WTC11 (cell line): ENCODE measurements at regions not wholly inside any gene's neighbourhood (a gene's known extent, or its start where the extent isn't known, plus 50 kb on each side); places are given as distances from the start of the nearest gene placed in this dataset.

Experiments
- ATAC-seq: fragments of 200-7000 bp; cut with Tn5 transposase; 2 replicates; pipeline ENCODE4 v1.10.0; 2021; ENCODE audit warnings: mild to moderate bottlenecking, moderate library complexity
- CTCF ChIA-PET: fragments of 300-600 bp; sonication (Branson Sonifier 250); formaldehyde crosslinking; loops from one replicate; lab custom pipeline; 2021; ENCODE audit warnings: antibody characterized with exemption; lab: Charles Lee
- POLR2A ChIA-PET: fragments of 350-600 bp; sonication (Branson Sonifier 250); formaldehyde crosslinking; loops from one replicate; lab custom pipeline; 2021; ENCODE audit warnings: antibody characterized with exemption; lab: Charles Lee
- DNase-seq: peaks from one replicate; pipeline ENCODE4 v3.0.0; 2021; ENCODE audit warnings: low spot score
- H3K27ac Mint-ChIP-seq: 2 replicates; pipeline ENCODE4 v1.8.0; 2021; ENCODE audit warnings: mixed read lengths
- H3K27me3 Mint-ChIP-seq: 2 replicates; pipeline ENCODE4 v1.8.0; 2021; ENCODE audit warnings: low read depth, mild to moderate bottlenecking, moderate library complexity, mixed read lengths
- H3K36me3 Mint-ChIP-seq: 2 replicates; pipeline ENCODE4 v1.8.0; 2021; ENCODE audit warnings: mixed read lengths
- H3K4me1 Mint-ChIP-seq: 2 replicates; pipeline ENCODE4 v1.8.0; 2022; ENCODE audit warnings: mixed read lengths
- H3K4me3 Mint-ChIP-seq: 2 replicates; pipeline ENCODE4 v1.8.0; 2021; ENCODE audit warnings: mild to moderate bottlenecking, moderate library complexity, mixed read lengths
- H3K9me3 Mint-ChIP-seq: 2 replicates; pipeline ENCODE4 v1.8.0; 2021; ENCODE audit warnings: mixed read lengths
- ARID4B ChIP-seq: sonication (generic); formaldehyde crosslinking; IDR thresholded peaks from 2 replicates; pipeline ENCODE4 v1.8.0; 2023; ENCODE audit warnings: missing genetic modification reagents, mild to moderate bottlenecking, borderline replicate concordance
- ELF4 ChIP-seq: sonication (generic); formaldehyde crosslinking; IDR thresholded peaks from 2 replicates; pipeline ENCODE4 v1.8.1; 2022; ENCODE audit warnings: low read depth, mild to moderate bottlenecking, moderate library complexity, missing genetic modification reagents
- EMX1 ChIP-seq: fragments of 250-450 bp; sonication (Bioruptor Pico); IDR thresholded peaks from 2 replicates; pipeline ENCODE4 v1.8.0; 2021; ENCODE audit warnings: mild to moderate bottlenecking
- ERG ChIP-seq: fragments of 250-450 bp; sonication (Bioruptor Pico); IDR thresholded peaks from 2 replicates; pipeline ENCODE4 v1.8.0; 2021; ENCODE audit warnings: mild to moderate bottlenecking
- FOXP1 ChIP-seq: sonication (generic); formaldehyde crosslinking; IDR thresholded peaks from 2 replicates; pipeline ENCODE4 v1.8.0; 2022; ENCODE audit warnings: missing genetic modification reagents, mild to moderate bottlenecking, moderate library complexity, borderline replicate concordance
- GTF2I ChIP-seq: fragments of 250-450 bp; sonication (Bioruptor Pico); conservative IDR thresholded peaks from 2 replicates; pipeline ENCODE4 v1.4.0; 2021; ENCODE audit warnings: mild to moderate bottlenecking
- MYBL2 ChIP-seq: sonication (generic); formaldehyde crosslinking; IDR thresholded peaks from 2 replicates; pipeline ENCODE4 v1.8.1; 2023; ENCODE audit warnings: mild to moderate bottlenecking, moderate library complexity, missing genetic modification reagents
- NFATC4 ChIP-seq: fragments of 250-450 bp; sonication (Bioruptor Pico); IDR thresholded peaks from 2 replicates; pipeline ENCODE4 v1.9.0; 2021; ENCODE audit warnings: mild to moderate bottlenecking
- PRRX2 ChIP-seq: fragments of 250-450 bp; sonication (Bioruptor Pico); IDR thresholded peaks from 2 replicates; pipeline ENCODE4 v1.8.0; 2021; ENCODE audit warnings: mild to moderate bottlenecking
- TEAD1 ChIP-seq: sonication (generic); formaldehyde crosslinking; IDR thresholded peaks from 2 replicates; pipeline ENCODE4 v1.8.0; 2022; ENCODE audit warnings: mild to moderate bottlenecking, missing genetic modification reagents
- USF1 ChIP-seq: sonication (generic); formaldehyde crosslinking; IDR thresholded peaks from 2 replicates; pipeline ENCODE4 v1.8.0; 2022; ENCODE audit warnings: mild to moderate bottlenecking, missing genetic modification reagents
- ZBTB21 ChIP-seq: sonication (generic); formaldehyde crosslinking; IDR thresholded peaks from 2 replicates; pipeline ENCODE4 v1.8.1; 2023; ENCODE audit warnings: mild to moderate bottlenecking, missing genetic modification reagents, borderline replicate concordance
- ZNF232 ChIP-seq: sonication (generic); formaldehyde crosslinking; IDR thresholded peaks from 2 replicates; pipeline ENCODE4 v1.8.0; 2022; ENCODE audit warnings: mild to moderate bottlenecking, missing genetic modification reagents
- ZNF263 ChIP-seq: sonication (generic); formaldehyde crosslinking; IDR thresholded peaks from 2 replicates; pipeline ENCODE4 v1.8.1; 2022; ENCODE audit warnings: low read depth, mild to moderate bottlenecking, moderate library complexity, missing genetic modification reagents
- ZNF512 ChIP-seq: sonication (generic); formaldehyde crosslinking; IDR thresholded peaks from 2 replicates; pipeline ENCODE4 v1.8.1; 2022; ENCODE audit warnings: missing genetic modification reagents, borderline replicate concordance
- TF ChIP-seq, protein P1 (sequence below): fragments of 250-450 bp; sonication (Bioruptor Pico); IDR thresholded peaks from 2 replicates; pipeline ENCODE4 v1.9.0; 2021; ENCODE audit warnings: mild to moderate bottlenecking
- TF ChIP-seq, protein P2 (sequence below): sonication (generic); formaldehyde crosslinking; IDR thresholded peaks from 2 replicates; pipeline ENCODE4 v1.8.1; 2023; ENCODE audit warnings: mild to moderate bottlenecking, missing genetic modification reagents

DNA sequence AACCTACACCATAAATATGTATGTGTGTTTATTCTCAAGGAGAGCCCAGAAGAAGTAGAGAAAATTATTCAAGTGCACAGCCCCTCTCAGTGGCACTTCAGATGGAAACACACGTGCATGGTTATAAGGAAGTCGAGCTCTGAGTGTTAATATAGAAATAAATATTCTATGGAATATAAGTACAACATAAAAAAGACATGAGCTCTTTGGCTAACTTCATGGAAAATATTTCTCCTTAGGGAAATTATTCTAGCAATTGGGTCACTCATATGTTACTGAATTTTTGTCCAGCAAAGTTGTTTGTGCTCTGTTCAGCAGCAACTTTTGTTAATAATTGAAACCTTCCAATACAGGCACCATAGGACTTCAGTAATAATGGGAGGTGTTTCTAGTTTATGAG lies 939.0 kb downstream of the LRFN5 start:
- no peak overlapping the region for H3K27ac Mint-ChIP-seq
- POLR2A ChIA-PET = no interaction called here
- DNase-seq = no peak
- TF ChIP-seq, protein P1, sequence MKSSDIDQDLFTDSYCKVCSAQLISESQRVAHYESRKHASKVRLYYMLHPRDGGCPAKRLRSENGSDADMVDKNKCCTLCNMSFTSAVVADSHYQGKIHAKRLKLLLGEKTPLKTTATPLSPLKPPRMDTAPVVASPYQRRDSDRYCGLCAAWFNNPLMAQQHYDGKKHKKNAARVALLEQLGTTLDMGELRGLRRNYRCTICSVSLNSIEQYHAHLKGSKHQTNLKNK (CRISPR knock-in tag) = no peak
- TF ChIP-seq ZNF263 (CRISPR knock-in tag) (no peak), ZBTB21 (CRISPR knock-in tag) (no peak), ZNF232 (CRISPR knock-in tag) (no peak)
- TF ChIP-seq, all 79 proteins: peak for 0
- Mint-ChIP-seq H3K4me1 (0 out of 2 replicates have a peak, but pooled peaks cover 4% of the 10 kb centered on the region), H3K4me3 (no peak overlapping the region), H3K9me3 (peaks cover 31% of the 10 kb centered on the region), H3K27me3 (no peaks in the 10 kb centered on the region; the same call in 1 of the 2 replicates), H3K36me3 (peaks cover 24% of the 10 kb centered on the region)
- CTCF ChIA-PET = no interaction called here
- ATAC-seq = no peak

DNA sequence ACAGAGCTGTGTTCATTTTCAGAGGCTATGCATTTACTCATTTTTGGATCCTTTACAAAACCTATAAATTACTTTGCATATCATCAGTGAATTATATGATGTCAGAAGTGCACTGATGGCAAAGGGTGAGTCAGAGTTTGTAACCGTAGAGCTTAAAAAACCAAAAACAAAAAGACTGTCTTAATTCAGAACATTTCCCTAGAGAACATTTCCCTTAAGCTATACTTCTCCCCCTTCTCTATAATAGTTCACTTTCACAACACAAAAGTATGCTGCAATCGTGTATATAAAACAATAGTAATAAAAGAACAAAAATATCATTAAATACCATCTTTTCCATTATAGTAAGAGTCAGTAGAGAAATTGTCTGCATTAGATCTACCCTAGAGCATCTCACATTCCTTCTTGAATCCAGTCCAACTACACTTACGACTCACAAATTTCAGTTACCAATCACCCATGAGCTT lies 934.9 kb downstream of the LRFN5 start:
- ATAC-seq = no peak
- H3K27me3 Mint-ChIP-seq = no peaks in the 10 kb centered on the region

More for the DNA sequence above, 934.9 kb downstream of the LRFN5 start:
- no peak for DNase-seq
- no peaks in the 10 kb centered on the region for H3K36me3 Mint-ChIP-seq
- H3K9me3 Mint-ChIP-seq = no peaks in the 10 kb centered on the region
- no peaks in the 10 kb centered on the region for H3K4me1 Mint-ChIP-seq
- ChIA-PET CTCF (no interaction called here), POLR2A (no interaction called here)
- no peak overlapping the region for H3K4me3 Mint-ChIP-seq
- no peak overlapping the region for H3K27ac Mint-ChIP-seq
- TF ChIP-seq EMX1 (CRISPR knock-in tag) (no peak), ZNF232 (CRISPR knock-in tag) (no peak), GTF2I (CRISPR knock-in tag) (no peak), ELF4 (CRISPR knock-in tag) (no peak), TEAD1 (CRISPR knock-in tag) (no peak), PRRX2 (no peak), ARID4B (CRISPR knock-in tag) (no peak), NFATC4 (CRISPR knock-in tag) (no peak), FOXP1 (no peak), MYBL2 (CRISPR knock-in tag) (no peak), ZNF512 (CRISPR knock-in tag) (no peak), ERG (CRISPR knock-in tag) (no peak), USF1 (CRISPR knock-in tag) (no peak)
- TF ChIP-seq, protein P2, sequence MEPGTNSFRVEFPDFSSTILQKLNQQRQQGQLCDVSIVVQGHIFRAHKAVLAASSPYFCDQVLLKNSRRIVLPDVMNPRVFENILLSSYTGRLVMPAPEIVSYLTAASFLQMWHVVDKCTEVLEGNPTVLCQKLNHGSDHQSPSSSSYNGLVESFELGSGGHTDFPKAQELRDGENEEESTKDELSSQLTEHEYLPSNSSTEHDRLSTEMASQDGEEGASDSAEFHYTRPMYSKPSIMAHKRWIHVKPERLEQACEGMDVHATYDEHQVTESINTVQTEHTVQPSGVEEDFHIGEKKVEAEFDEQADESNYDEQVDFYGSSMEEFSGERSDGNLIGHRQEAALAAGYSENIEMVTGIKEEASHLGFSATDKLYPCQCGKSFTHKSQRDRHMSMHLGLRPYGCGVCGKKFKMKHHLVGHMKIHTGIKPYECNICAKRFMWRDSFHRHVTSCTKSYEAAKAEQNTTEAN (CRISPR knock-in tag) = no peak
